ENCODE measurements at regions not wholly inside any gene's neighbourhood (a gene's known extent, or its start where the extent isn't known, plus 50 kb on each side); places are given as distances from the start of the nearest gene placed in this dataset.

DNA sequence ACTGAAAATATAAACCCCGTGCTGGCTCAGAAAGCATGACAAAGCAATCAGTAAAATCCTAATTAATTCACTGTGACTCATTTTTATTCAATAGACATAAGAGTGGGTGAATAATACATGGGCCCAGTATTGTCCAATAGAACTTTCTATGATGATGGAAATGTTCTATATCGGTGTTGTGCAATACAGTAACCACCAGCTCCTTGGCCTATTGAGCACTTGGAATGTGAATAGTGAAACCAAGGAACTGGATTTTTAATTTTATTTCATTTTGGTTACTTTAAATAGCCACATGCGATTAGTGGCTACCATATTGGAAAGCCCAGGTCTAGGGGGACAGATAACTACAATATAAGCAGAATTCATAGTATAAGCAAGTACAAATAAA, 69.8 kb upstream of the PPP2R3A start:
- no peak for TF ChIP-seq POLR2A (IDR thresholded peaks at IDR 0.05; ENCODE audit: low read depth, low read length)
- TF ChIP-seq MAFK (IDR thresholded peaks at IDR 0.05; ENCODE audit: low read depth, low read length) = no peak
- peak; percentile 88 for TF ChIP-seq CEBPB (IDR thresholded peaks at IDR 0.05; ENCODE audit: low read depth, low read length)
- intact Hi-C loops (cut with micrococcal nuclease) (loop anchor here (1.0 kb wide), 2 partner anchors 1100 to 1295 kb away; partner anchors contain the start of gene EPHB1), in situ Hi-C loops (cut with MboI; ENCODE audit: low sequenced_read_pairs) (loop anchor here (10.0 kb wide), 1 partner anchor 1291 kb away; no protein-coding TSS in a partner anchor), dilution Hi-C loops (cut with HindIII; ENCODE audit: low sequenced_read_pairs, unreplicated experiment) (no loop called here)
- H3K18ac ChIP-seq (ENCODE audit: low read depth, low read length) = no peak overlapping the region
- H2BK15ac ChIP-seq (ENCODE audit: low read depth, low read length) = 0 out of 3 replicates have a peak overlapping the region, but pooled peaks have one; percentile 47
- ATAC-seq (ENCODE audit: low read depth) (no peak), DNase-seq (no peak)
- H3K56ac ChIP-seq (ENCODE audit: extremely low read depth, insufficient read depth, low read length) = no peak overlapping the region
- H4K20me1 ChIP-seq (ENCODE audit: insufficient read depth, low read length) = no peaks in the 10 kb centered on the region
- H4K5ac ChIP-seq (ENCODE audit: low read depth, low read length) = no peak overlapping the region
- H3K79me1 ChIP-seq (ENCODE audit: low read depth in 1 of 2, low read length in 2 of 2) = no peaks in the 10 kb centered on the region
- no peaks in the 10 kb centered on the region for H3K27me3 ChIP-seq (ENCODE audit: control insufficient read depth, insufficient read depth, low read length)
- H3K14ac ChIP-seq (replicated peaks; ENCODE audit: low read depth, low read length) = 0 out of 2 replicates have a peak overlapping the region, but pooled peaks have one; percentile 94
- no peaks in the 10 kb centered on the region for H3K9me3 ChIP-seq (ENCODE audit: control insufficient read depth, insufficient read depth, low read length)
- POLR2A ChIA-PET (ENCODE audit: unreplicated experiment) = no interaction called here
- no peak overlapping the region for H3K4me2 ChIP-seq (ENCODE audit: low read depth, low read length)
- H2BK120ac ChIP-seq (ENCODE audit: low read depth, low read length) = peak overlapping the region; percentile 95; the same call in 1 of the 2 replicates
- H4K8ac ChIP-seq (ENCODE audit: low read depth in 2 of 2, low read length in 2 of 2) = peak overlapping the region in 1 of 2 experiments; percentile 39; a peak in 1 of 4 replicates
- peaks cover 5% of the 10 kb centered on the region; the same call in 1 of the 2 replicates for H3K9me1 ChIP-seq (ENCODE audit: insufficient read depth, low read length)
- no peak overlapping the region for H3K4me3 ChIP-seq (ENCODE audit: insufficient read depth, low read depth, low read length)
- no peaks in the 10 kb centered on the region for H3K36me3 ChIP-seq (ENCODE audit: control insufficient read depth, insufficient read depth, low read length)
- H3K4ac ChIP-seq (ENCODE audit: low read depth, low read length) = no peak overlapping the region
- CTCF ChIA-PET = no interaction called here
- no peak overlapping the region for H2AFZ ChIP-seq (replicated peaks; ENCODE audit: low read length, poor library complexity)
- no peak overlapping the region for H3K27ac ChIP-seq (ENCODE audit: insufficient read depth, low read length)
- no CpG with 5 or more reads among the region's 3 CpGs for WGBS, 2 experiments (ENCODE audit: extremely low coverage in 2 of 2, insufficient read length in 1 of 2)
- no peak overlapping the region for H3K9ac ChIP-seq (ENCODE audit: low read depth, low read length)
- H2BK20ac ChIP-seq (ENCODE audit: low read depth, low read length) = no peak overlapping the region
- no peak overlapping the region for H2AK9ac ChIP-seq (replicated peaks; ENCODE audit: low read depth, low read length, poor library complexity)
- no TSS peak for BruUV-seq (replicated peaks)
- no peak overlapping the region for H2AK5ac ChIP-seq (ENCODE audit: low read depth, low read length)
- peak overlapping the region; percentile 84; the same call in 1 of the 2 replicates for H4K91ac ChIP-seq (ENCODE audit: insufficient read depth, low read depth, low read length)
- peak overlapping the region; percentile 76 for H2BK5ac ChIP-seq (ENCODE audit: low read depth, low read length, poor library complexity, severe bottlenecking)
- H3K23ac ChIP-seq (ENCODE audit: low read depth, low read length) = no peak overlapping the region
- peaks cover 8% of the 10 kb centered on the region for H3K4me1 ChIP-seq (ENCODE audit: control insufficient read depth, insufficient read depth, low read length)
